Activated CD8-positive, alpha-beta memory T cell treated with anti-CD3 and anti-CD28 coated beads, Interleukin-2, amount 10 ng/mL, durations not matched to agents 7 days and 5 days (primary cell): ENCODE measurements at regions not wholly inside any gene's neighbourhood (a gene's known extent, or its start where the extent isn't known, plus 50 kb on each side); places are given as distances from the start of the nearest gene placed in this dataset.

ENCODE experiments used
- ATAC-seq: fragments of 150-1000 bp; cut with Tn5 transposase; one replicate; pipeline ENCODE4 v1.10.0; 2021; ENCODE audit warnings: moderate library complexity
- CTCF ChIA-PET: fragments of 350-600 bp; sonication (Branson Sonifier 250); formaldehyde crosslinking; loops from one replicate; lab custom pipeline; 2021; ENCODE audit warnings: antibody characterized with exemption; lab: Charles Lee
- DNase-seq: peaks from one replicate; pipeline ENCODE4 v3.0.0-alpha.2; 2020
- H3K27ac Mint-ChIP-seq: one replicate; pipeline ENCODE4 v1.8.0; 2021; ENCODE audit warnings: mild to moderate bottlenecking, mixed read lengths
- H3K27me3 Mint-ChIP-seq: one replicate; pipeline ENCODE4 v1.8.0; 2021; ENCODE audit warnings: mixed read lengths
- H3K36me3 Mint-ChIP-seq: one replicate; pipeline ENCODE4 v1.8.0; 2021; ENCODE audit warnings: mild to moderate bottlenecking, mixed read lengths
- H3K4me1 Mint-ChIP-seq: one replicate; pipeline ENCODE4 v1.8.0; 2021; ENCODE audit warnings: mixed read lengths
- H3K4me3 Mint-ChIP-seq: one replicate; pipeline ENCODE4 v1.8.0; 2021; ENCODE audit warnings: mild to moderate bottlenecking, moderate library complexity, mixed read lengths
- H3K9me3 Mint-ChIP-seq: one replicate; pipeline ENCODE4 v1.8.0; 2022; ENCODE audit warnings: low read depth, mixed read lengths

- no peaks in the 10 kb centered on the region for H3K9me3 Mint-ChIP-seq
- no peak for ATAC-seq
- H3K4me3 Mint-ChIP-seq, result no peak overlapping the region
- H3K27ac Mint-ChIP-seq, result no peak overlapping the region
- H3K27me3 Mint-ChIP-seq, result peaks cover 31% of the 10 kb centered on the region
- CTCF ChIA-PET, result no interaction called here
- no peaks in the 10 kb centered on the region for H3K4me1 Mint-ChIP-seq
- no peak for DNase-seq
- no peaks in the 10 kb centered on the region for H3K36me3 Mint-ChIP-seq
Measured at GRCh38 chr10:78624791-78625190, 444.0 kb upstream of the ZMIZ1 start.

- no peak overlapping the region for H3K4me3 Mint-ChIP-seq
- H3K9me3 Mint-ChIP-seq, result no peaks in the 10 kb centered on the region
- CTCF ChIA-PET, result no interaction called here
Measured at GRCh38 chr10:78626471-78626870, 442.3 kb upstream of the ZMIZ1 start.

GRCh38 chr10:78627254-78627795, 441.4 kb upstream of the ZMIZ1 start:
- Mint-ChIP-seq H3K36me3 (no peaks in the 10 kb centered on the region), H3K4me1 (peaks cover 3% of the 10 kb centered on the region), H3K9me3 (no peaks in the 10 kb centered on the region), H3K4me3 (no peak overlapping the region), H3K27me3 (peaks cover 29% of the 10 kb centered on the region), H3K27ac (no peak overlapping the region)
- no peak for DNase-seq
- ATAC-seq, result no peak
- CTCF ChIA-PET, result no interaction called here

More at GRCh38 chr10:78626471-78626870, 442.3 kb upstream of the ZMIZ1 start:
- Mint-ChIP-seq H3K27ac (no peak overlapping the region), H3K36me3 (no peaks in the 10 kb centered on the region), H3K4me1 (peaks cover 3% of the 10 kb centered on the region), H3K27me3 (peaks cover 33% of the 10 kb centered on the region)
- no peak for ATAC-seq
- DNase-seq, result no peak

DNA sequence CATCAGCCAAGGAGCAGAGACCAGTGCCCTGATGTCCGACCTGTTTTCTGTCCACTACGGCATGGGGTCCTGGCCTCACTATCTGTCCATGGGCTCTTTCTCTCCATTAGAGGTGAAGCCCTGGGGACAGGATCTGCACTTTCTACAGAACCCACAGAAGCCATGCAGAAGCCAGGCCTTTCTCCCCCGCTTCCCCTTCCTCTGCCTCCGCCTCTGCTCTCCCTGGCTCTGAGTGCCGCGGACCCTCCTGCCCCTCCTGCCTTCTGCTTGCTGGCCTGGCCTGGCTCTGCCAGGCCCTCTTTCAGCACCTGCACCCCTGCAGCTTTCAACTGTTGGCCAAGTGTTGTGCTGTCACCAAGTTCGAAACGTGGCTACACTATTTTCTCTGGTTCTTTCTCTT, 439.8 kb upstream of the ZMIZ1 start:
- no peak overlapping the region for H3K27ac Mint-ChIP-seq
- peaks cover 3% of the 10 kb centered on the region for H3K4me1 Mint-ChIP-seq
- H3K27me3 Mint-ChIP-seq, result peaks cover 21% of the 10 kb centered on the region
- DNase-seq (no peak), ATAC-seq (no peak)
- CTCF ChIA-PET, result no interaction called here
- H3K4me3 Mint-ChIP-seq, result no peak overlapping the region
- no peaks in the 10 kb centered on the region for H3K36me3 Mint-ChIP-seq
- no peaks in the 10 kb centered on the region for H3K9me3 Mint-ChIP-seq

DNA sequence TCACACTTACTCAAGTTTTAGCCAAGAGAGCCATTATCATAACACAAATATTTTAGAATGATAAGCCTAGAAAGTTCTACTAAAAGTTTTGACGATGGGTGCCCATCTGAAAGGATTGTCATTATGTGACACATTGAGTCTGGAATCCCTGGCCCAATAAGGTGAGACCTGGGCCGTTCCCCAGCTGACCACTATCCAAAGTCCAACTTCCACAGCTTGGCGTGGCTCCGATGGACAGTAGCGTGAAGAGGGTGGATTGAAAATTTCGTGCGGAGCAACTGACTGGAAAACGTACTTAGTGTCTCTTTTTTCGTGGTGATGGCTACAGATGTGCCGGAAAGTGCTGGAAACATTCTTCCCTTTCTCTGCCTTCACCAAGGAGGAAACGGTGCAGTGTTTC, 439.0 kb upstream of the ZMIZ1 start:
- DNase-seq, result no peak
- Mint-ChIP-seq H3K27me3 (peaks cover 24% of the 10 kb centered on the region), H3K4me1 (peaks cover 3% of the 10 kb centered on the region), H3K27ac (no peak overlapping the region), H3K36me3 (no peaks in the 10 kb centered on the region), H3K9me3 (no peaks in the 10 kb centered on the region), H3K4me3 (no peak overlapping the region)
- no peak for ATAC-seq
- CTCF ChIA-PET, result no interaction called here

DNA sequence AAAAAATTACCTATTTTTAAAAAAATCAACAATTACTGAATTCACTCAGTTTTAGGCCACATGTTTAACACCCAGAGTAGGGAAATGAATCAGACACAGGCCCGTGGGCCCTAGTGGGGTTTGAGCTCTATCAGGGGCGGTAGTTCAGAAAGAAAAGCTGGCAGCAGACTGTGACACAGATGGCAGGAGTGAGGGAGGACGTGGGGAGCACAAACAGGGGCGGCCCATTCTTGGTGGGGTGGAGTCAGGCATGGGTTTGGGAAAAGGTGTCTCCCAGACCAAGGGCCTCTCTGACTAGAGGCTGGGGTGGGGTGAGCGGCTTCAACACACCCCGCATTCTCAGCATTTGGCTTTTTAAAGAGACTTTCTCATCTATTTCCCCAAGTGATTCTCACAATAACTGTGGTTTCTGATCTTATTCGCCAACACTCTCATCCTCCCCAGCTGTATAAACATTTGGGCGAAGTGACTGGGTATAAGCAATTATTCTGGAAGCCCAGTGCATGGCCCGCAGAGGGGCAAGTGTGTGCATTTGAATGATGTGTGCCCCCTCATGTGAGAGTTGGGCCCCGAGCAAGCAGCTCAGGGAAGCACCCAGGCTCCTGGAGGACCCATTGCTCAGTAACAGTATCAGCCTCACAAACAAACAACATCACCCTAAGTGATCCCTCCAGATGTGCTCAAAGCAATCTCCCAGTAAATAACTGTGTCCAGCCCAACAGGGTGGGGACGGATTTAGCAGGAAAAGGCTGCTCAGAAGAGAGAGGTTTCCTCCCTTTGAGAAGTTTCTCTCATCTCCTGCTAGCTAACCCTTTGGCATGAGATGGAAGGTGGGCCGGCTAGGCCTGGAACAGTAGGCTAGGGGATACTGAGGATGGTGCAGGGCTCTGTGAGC, 437.6 kb upstream of the ZMIZ1 start:
- CTCF ChIA-PET, result interaction anchor here (1.1 kb wide), 1 partner anchor 564 kb away, joined by 3 read pairs; no protein-coding TSS in a partner anchor
- DNase-seq, result peak; percentile 53
- peaks cover 3% of the 10 kb centered on the region for H3K4me1 Mint-ChIP-seq
- no peaks in the 10 kb centered on the region for H3K9me3 Mint-ChIP-seq
- peaks cover 28% of the 10 kb centered on the region for H3K27me3 Mint-ChIP-seq
- no peaks in the 10 kb centered on the region for H3K36me3 Mint-ChIP-seq
- H3K27ac Mint-ChIP-seq, result no peak overlapping the region
- H3K4me3 Mint-ChIP-seq, result no peak overlapping the region
- peak; percentile 57 for ATAC-seq

- H3K27me3 Mint-ChIP-seq, result peaks cover 32% of the 10 kb centered on the region
- no peak for DNase-seq
- ATAC-seq, result no peak
- H3K4me1 Mint-ChIP-seq, result peaks cover 3% of the 10 kb centered on the region
- CTCF ChIA-PET, result no interaction called here
- no peak overlapping the region for H3K4me3 Mint-ChIP-seq
- no peak overlapping the region for H3K27ac Mint-ChIP-seq
- H3K36me3 Mint-ChIP-seq, result no peaks in the 10 kb centered on the region
- H3K9me3 Mint-ChIP-seq, result no peaks in the 10 kb centered on the region
Measured at GRCh38 chr10:78634389-78634815, 434.4 kb upstream of the ZMIZ1 start.

DNA sequence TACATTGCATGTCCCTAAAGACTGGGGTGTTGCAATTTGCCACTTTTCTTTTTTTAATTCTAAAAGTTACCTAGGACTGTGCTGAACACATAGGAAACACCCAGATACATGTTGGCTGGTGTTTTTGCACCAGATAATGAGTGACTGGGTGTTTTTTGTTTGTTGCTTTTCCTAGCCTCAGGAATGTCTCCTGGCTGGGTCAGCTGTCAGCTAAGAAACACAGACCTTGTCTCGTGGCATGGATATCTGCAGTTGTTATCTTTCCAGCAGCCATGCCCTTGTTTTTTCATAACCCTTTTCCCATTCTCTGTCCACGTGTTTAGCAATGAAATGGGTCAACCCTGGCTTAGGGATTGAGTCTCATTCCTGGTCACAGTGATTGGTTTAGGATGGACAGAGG, 433.9 kb upstream of the ZMIZ1 start:
- Mint-ChIP-seq H3K27ac (no peak overlapping the region), H3K36me3 (no peaks in the 10 kb centered on the region), H3K4me3 (no peak overlapping the region), H3K9me3 (no peaks in the 10 kb centered on the region), H3K27me3 (peaks cover 27% of the 10 kb centered on the region), H3K4me1 (peaks cover 3% of the 10 kb centered on the region)
- DNase-seq (no peak), ATAC-seq (no peak)
- CTCF ChIA-PET, result no interaction called here

DNA sequence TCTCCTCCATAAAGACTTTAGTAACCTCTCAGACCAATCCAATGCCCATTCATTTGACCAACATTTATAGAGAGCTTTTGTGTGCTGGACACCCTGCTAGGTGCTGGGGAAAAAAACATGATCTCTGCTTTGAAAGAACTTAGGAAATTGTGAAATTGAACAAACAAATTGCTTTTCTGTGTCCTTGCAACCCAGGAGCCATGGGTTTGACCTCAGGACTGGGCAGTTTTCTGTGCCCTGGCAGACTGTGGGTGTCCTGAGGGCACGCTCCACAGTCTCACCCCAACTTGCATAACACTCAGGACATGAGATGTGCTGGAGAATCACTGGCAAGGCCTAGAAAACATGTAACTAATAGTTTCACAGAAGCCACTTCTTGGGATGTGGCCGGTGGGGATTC, 429.1 kb upstream of the ZMIZ1 start:
- peaks cover 17% of the 10 kb centered on the region for H3K27me3 Mint-ChIP-seq
- H3K36me3 Mint-ChIP-seq, result no peaks in the 10 kb centered on the region
- CTCF ChIA-PET, result no interaction called here
- no peaks in the 10 kb centered on the region for H3K4me1 Mint-ChIP-seq
- no peak overlapping the region for H3K4me3 Mint-ChIP-seq
- no peak for ATAC-seq
- no peak for DNase-seq
- H3K9me3 Mint-ChIP-seq, result no peaks in the 10 kb centered on the region
- no peak overlapping the region for H3K27ac Mint-ChIP-seq

DNA sequence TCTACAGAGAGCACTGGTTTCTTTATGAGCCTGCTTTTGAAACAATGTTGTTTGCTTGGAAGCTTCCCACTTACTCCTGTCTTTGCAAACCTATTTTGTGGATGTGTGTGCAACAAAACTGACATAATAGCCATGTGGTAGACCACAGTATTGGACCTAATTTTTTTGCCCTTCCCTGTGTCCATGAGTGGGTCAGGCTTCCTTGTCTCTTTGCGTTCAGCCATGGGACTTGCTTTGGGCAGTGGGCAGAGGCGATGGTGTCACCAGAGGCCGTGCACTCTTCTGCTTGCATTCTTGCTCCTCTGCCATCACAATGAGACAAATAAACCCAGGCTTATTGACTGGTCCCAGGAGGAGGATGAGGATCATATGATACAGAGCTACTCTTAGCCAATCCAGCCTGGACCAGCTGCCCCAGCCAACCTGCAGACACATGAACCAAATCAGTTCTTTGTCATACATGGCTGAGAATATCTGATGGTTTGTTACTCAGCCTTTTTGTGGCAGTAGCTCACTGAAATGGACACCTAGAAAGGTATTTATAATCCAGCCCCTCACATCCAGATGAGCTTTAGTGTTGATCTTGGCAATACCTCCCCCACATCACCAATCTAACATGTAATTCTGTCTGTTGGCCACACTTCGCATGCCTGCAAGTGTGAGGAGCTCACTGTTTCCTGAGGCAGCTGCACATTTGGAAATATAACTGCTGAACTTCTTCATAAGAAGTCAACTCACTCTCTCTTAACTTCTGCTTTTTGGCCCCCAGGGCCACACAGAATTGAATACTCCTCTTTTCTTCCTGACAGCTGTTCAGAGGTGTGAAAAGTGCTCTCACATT, 427.8 kb upstream of the ZMIZ1 start:
- H3K27ac Mint-ChIP-seq, result no peak overlapping the region
- H3K9me3 Mint-ChIP-seq, result no peaks in the 10 kb centered on the region
- H3K36me3 Mint-ChIP-seq, result no peaks in the 10 kb centered on the region
- H3K27me3 Mint-ChIP-seq, result peaks cover 12% of the 10 kb centered on the region
- no peak overlapping the region for H3K4me3 Mint-ChIP-seq
- DNase-seq (no peak), ATAC-seq (no peak)
- H3K4me1 Mint-ChIP-seq, result no peaks in the 10 kb centered on the region
- CTCF ChIA-PET, result interaction anchor here (0.8 to 1.5 kb wide), 2 partner anchors 17 to 36 kb away, joined by 3 to 4 read pairs; no protein-coding TSS in a partner anchor

DNA sequence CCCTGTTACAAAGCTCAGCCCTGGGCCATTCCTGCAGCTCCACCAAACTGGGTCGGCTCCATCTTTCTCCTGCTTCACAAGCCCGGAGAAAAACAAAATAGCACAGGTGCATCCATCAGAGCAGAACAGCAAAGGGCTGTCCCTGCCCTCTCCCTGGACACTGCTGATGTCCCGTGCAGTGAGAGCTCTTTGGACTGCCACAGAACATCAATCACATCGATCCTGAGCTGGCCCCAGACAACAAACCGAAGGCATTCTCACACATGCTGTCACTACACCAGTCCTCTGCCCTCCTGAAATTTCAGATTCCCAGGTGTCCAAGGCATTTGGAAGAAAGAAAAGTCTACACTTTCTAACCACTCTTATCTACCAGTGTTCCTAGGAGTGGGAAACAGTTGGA, 427.1 kb upstream of the ZMIZ1 start:
- Mint-ChIP-seq H3K27ac (no peak overlapping the region), H3K4me3 (no peak overlapping the region), H3K27me3 (peaks cover 12% of the 10 kb centered on the region), H3K4me1 (no peaks in the 10 kb centered on the region), H3K9me3 (no peaks in the 10 kb centered on the region), H3K36me3 (no peaks in the 10 kb centered on the region)
- ATAC-seq (no peak), DNase-seq (no peak)
- CTCF ChIA-PET, result interaction anchor here (1.5 kb wide), 1 partner anchor 16 kb away, joined by 4 read pairs; no protein-coding TSS in a partner anchor

DNA sequence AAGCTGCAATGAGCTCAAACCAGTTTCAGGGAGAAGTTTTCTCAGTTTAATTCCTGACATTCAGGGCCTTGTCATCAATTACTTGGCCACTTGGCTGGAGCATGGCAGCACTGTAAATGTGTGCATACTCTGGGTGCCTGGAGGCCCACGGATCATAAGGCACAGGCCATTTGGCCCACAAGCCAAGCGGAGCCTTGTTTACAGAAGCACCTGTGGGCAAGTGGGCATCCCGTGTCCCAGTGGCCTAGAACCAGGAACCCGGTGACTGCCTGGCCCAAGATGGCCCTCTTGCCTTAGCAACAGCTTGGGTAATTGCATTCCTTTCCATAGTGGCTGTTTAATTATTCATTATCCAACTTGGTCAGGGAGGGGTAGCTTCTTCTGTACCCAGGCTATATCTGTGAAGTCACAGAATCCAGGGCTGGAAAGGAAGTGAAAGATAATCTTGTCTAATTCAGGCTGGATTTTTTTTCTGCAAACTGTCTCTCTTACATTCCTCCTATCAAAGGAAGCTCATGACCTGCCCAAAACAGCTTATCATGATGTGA, 426.4 kb upstream of the ZMIZ1 start:
- Mint-ChIP-seq H3K27ac (no peak overlapping the region), H3K4me1 (no peaks in the 10 kb centered on the region), H3K27me3 (peaks cover 7% of the 10 kb centered on the region), H3K36me3 (no peaks in the 10 kb centered on the region), H3K4me3 (no peak overlapping the region), H3K9me3 (no peaks in the 10 kb centered on the region)
- no peak for DNase-seq
- CTCF ChIA-PET, result no interaction called here
- ATAC-seq, result no peak

- Mint-ChIP-seq H3K4me1 (no peaks in the 10 kb centered on the region), H3K4me3 (no peak overlapping the region), H3K27ac (no peak overlapping the region), H3K9me3 (no peaks in the 10 kb centered on the region), H3K27me3 (no peaks in the 10 kb centered on the region), H3K36me3 (no peaks in the 10 kb centered on the region)
- CTCF ChIA-PET, result no interaction called here
- DNase-seq (no peak), ATAC-seq (no peak)
Measured at GRCh38 chr10:78643513-78643912, 425.3 kb upstream of the ZMIZ1 start.
